ENCODE measurements at regions not wholly inside any gene's neighbourhood (a gene's known extent, or its start where the extent isn't known, plus 50 kb on each side); places are given as distances from the start of the nearest gene placed in this dataset.
A peak's percentile ranks its signal among the peaks of the same experiment; 100 is the strongest.

- TF ChIP-seq E2F6 (IDR thresholded peaks at IDR 0.05; ENCODE audit: borderline replicate concordance in 1 of 2, extremely low read depth in 1 of 2, insufficient read depth in 1 of 2, insufficient read length in 1 of 2, low read depth in 1 of 2, low read length in 1 of 2, poor library complexity in 1 of 2, severe bottlenecking in 1 of 2) = peak in 1 of 2 experiments; percentile 25
- no peak for TF ChIP-seq EZH2 (IDR thresholded peaks at IDR 0.05; ENCODE audit: borderline replicate concordance, low read depth, low read length)
- no peak for TF ChIP-seq KAT2B (IDR thresholded peaks at IDR 0.05; ENCODE audit: low read depth, low read length)
- no peak for TF ChIP-seq TCF15 (CRISPR knock-in tag; IDR thresholded peaks at IDR 0.05)
- no peak for TF ChIP-seq CHAMP1 (IDR thresholded peaks at IDR 0.05)
- TF ChIP-seq ZNF143 (CRISPR knock-in tag; IDR thresholded peaks at IDR 0.05) = no peak
- no peak; the same call in 1 of the 2 replicates for TF ChIP-seq CUX1 (CRISPR knock-in tag; IDR thresholded peaks at IDR 0.05)
- no peak for TF ChIP-seq PATZ1 (CRISPR knock-in tag; IDR thresholded peaks at IDR 0.05; ENCODE audit: borderline replicate concordance)
- no peak; the same call in 1 of the 2 replicates for TF ChIP-seq ZNF764 (CRISPR knock-in tag; IDR thresholded peaks at IDR 0.05; ENCODE audit: low read depth)
- no peak for TF ChIP-seq THRAP3 (IDR thresholded peaks at IDR 0.05; ENCODE audit: borderline replicate concordance)
- TF ChIP-seq YY1 (IDR thresholded peaks at IDR 0.05; ENCODE audit: borderline replicate concordance in 1 of 3, control insufficient read depth in 1 of 3, extremely low read depth in 1 of 3, insufficient read depth in 3 of 3, insufficient read length in 1 of 3, insufficient replicate concordance in 2 of 3, low read depth in 1 of 3, low read length in 2 of 3) = no peak
- peak; percentile 84 for TF ChIP-seq POLR2G (IDR thresholded peaks at IDR 0.05; ENCODE audit: low read depth, low read length)
Measured at GRCh38 chr1:244969355-244970235, 105.3 kb upstream of the HNRNPU start (continued).

Measured in K562 (cell line).